ENCODE measurements at regions not wholly inside any gene's neighbourhood (a gene's known extent, or its start where the extent isn't known, plus 50 kb on each side); places are given as distances from the start of the nearest gene placed in this dataset.

GRCh38 chr13:90594681-90595080 is 752.8 kb upstream of the MIR17HG start:
- no peak for TF ChIP-seq CTCF (IDR thresholded peaks at IDR 0.05)
- TF ChIP-seq NR2C2 (CRISPR knock-in tag; IDR thresholded peaks at IDR 0.05), result no peak
- TF ChIP-seq SP1 (CRISPR knock-in tag; conservative IDR thresholded peaks at IDR 0.05), result no peak
- no peak for TF ChIP-seq FOXP1 (CRISPR knock-in tag; IDR thresholded peaks at IDR 0.05; ENCODE audit: borderline replicate concordance)
- TF ChIP-seq CREB1 (CRISPR knock-in tag; IDR thresholded peaks at IDR 0.05), result no peak
- TF ChIP-seq PREB (CRISPR knock-in tag; IDR thresholded peaks at IDR 0.05; ENCODE audit: borderline replicate concordance), result no peak
- no peak for TF ChIP-seq E2F5 (CRISPR knock-in tag; IDR thresholded peaks at IDR 0.05)
- no peak for TF ChIP-seq ATF3 (CRISPR knock-in tag; conservative IDR thresholded peaks at IDR 0.05)
- no peak for TF ChIP-seq NFYB (CRISPR knock-in tag; conservative IDR thresholded peaks at IDR 0.05; ENCODE audit: low read depth)
- TF ChIP-seq E2F1 (CRISPR knock-in tag; IDR thresholded peaks at IDR 0.05), result no peak
